IPS-20b (cell line): ENCODE measurements at regions not wholly inside any gene's neighbourhood (a gene's known extent, or its start where the extent isn't known, plus 50 kb on each side); places are given as distances from the start of the nearest gene placed in this dataset.
"Not testable (repeated sequence)": the region's sequence is repeated elsewhere in the genome, so short reads cannot be mapped to it uniquely, and the experiment has no call there.

Experiments used
- H3K27ac ChIP-seq: one replicate; pipeline ENCODE4 v1.5.1; 2013; ENCODE audit warnings: low read length
- H3K27me3 ChIP-seq: 2 replicates; pipeline ENCODE4 v1.6.1; 2013; ENCODE audit warnings: mild to moderate bottlenecking, low read length, inconsistent platforms; ENCODE audit not compliant: insufficient read depth
- H3K36me3 ChIP-seq: 2 replicates; pipeline ENCODE4 v1.6.1; 2013; ENCODE audit warnings: low read depth, mild to moderate bottlenecking, inconsistent platforms, low read length, moderate library complexity; ENCODE audit not compliant: insufficient read depth
- H3K4me1 ChIP-seq: 2 replicates; pipeline ENCODE4 v1.6.1; 2013; ENCODE audit warnings: mild to moderate bottlenecking, control low read depth, inconsistent platforms, low read length, moderate library complexity; ENCODE audit not compliant: insufficient read depth
- H3K4me3 ChIP-seq: 2 replicates; pipeline ENCODE4 v1.5.1; 2013; ENCODE audit warnings: mild to moderate bottlenecking, low read length, inconsistent platforms
- H3K9ac ChIP-seq: 2 replicates; pipeline ENCODE4 v1.6.1; 2013; ENCODE audit warnings: low read depth, mild to moderate bottlenecking, inconsistent platforms, low read length, moderate library complexity
- H3K9me3 ChIP-seq: 2 replicates; pipeline ENCODE4 v1.6.1; 2013; ENCODE audit warnings: mild to moderate bottlenecking, low read depth, low read length, inconsistent platforms; ENCODE audit not compliant: insufficient read depth

DNA sequence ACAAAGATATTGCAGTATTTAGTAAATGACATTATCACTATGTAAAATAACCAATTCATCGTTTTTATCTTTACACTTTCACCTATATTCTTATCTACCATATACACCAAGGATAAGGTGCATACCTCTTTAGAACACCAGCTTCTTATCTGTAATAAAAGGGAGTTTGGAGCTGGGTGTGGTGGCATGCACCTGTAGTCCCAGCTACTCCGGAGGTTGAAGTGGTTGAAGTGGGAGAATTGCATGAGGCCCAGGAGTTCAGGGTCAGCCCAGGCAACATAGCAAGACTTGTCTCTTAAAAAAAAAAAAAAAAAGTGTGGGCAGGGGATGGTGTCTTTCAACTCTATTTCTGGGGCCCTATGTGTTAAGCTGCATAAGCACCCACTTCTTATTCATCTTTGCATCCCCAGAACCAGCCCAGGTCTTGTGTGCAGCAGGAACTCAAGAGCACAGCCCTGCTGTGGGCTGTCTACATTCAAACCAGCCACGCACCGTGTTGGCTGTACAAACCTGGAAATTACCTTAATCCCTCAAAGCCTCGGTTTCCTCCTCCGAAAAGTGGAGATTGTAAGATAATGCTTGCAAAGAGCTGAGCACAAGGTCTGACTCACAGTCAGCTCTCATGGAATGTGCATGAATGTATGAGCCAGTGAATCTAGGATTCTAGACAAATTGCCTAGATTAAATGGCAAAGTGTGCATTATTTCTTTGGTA lies 256.6 kb upstream of the FOXN3 start:
- no peak overlapping the region for H3K9ac ChIP-seq
- no peak overlapping the region for H3K27ac ChIP-seq
- no peak overlapping the region for H3K4me3 ChIP-seq
- H3K36me3 ChIP-seq: no peaks in the 10 kb centered on the region
- H3K4me1 ChIP-seq: no peaks in the 10 kb centered on the region
- no peaks in the 10 kb centered on the region for H3K27me3 ChIP-seq
- no peaks in the 10 kb centered on the region for H3K9me3 ChIP-seq

DNA sequence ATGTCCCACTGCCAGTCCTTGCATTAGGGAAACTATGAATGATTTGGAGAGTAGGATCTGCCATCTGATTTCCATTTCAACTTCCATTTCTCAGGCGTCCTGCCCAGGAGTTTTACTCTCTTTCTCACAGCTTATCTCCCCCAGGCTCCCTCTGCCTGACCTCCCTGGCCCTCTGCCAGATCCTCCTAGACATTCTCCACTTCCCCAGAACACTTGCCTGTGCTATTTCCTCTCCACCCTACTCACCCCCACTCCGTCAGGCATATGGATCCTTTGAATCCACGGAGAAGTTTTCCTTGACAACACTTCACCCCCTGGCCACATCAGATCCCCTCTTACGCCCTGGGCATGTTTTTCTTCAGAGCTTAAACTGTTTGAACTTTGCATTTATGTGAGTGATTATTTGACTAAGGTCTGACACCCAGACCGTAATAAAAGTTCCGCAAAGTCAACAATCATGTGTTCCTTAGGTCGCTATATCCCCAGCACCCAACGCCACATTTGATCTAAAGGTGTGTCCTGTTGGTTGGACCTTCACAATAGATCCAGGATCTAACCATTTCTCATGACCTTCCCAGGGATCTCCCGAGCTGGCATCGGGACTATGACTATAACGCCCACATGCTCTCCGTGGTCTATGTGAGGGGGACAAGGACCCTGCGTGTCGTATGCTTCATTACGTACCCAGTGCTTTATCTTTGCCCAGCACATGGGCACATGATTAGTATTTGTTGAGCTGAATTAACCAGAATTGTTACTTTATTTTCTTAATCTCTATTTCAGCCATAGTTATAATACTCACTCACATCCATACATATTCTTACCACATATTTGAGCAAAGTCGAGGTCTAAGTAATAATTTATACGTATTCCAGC lies 255.8 kb upstream of the FOXN3 start:
- H3K4me1 ChIP-seq: no peaks in the 10 kb centered on the region
- no peaks in the 10 kb centered on the region for H3K9me3 ChIP-seq
- H3K9ac ChIP-seq: no peak overlapping the region
- no peak overlapping the region for H3K4me3 ChIP-seq
- H3K27ac ChIP-seq: no peak overlapping the region
- no peaks in the 10 kb centered on the region for H3K27me3 ChIP-seq
- H3K36me3 ChIP-seq: no peaks in the 10 kb centered on the region

DNA sequence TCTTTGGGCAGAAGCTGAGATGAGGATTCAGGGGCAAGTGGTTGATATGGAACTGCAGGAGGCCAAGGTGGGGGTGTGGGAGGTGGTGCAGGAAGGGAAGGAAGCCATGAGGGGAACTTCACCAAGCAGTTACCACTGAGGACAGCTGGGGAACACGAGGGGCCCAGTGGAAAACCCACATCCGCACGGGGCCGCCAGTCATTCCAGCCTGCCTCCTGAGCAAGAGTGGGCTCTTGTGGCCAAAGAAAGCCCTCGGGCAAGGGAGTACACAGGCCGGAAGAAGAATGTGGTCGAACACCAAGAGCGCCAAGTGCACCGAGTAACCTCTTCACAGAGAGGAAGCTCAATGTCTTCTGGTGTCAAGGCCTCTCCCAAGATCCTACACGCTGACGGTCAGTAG lies 252.2 kb upstream of the FOXN3 start:
- Histone ChIP-seq H3K36me3 (no peaks in the 10 kb centered on the region), H3K27ac (no peak overlapping the region), H3K9me3 (peaks cover 7% of the 10 kb centered on the region; the same call in 1 of the 2 replicates), H3K4me3 (no peak overlapping the region), H3K9ac (no peak overlapping the region), H3K4me1 (no peaks in the 10 kb centered on the region), H3K27me3 (no peaks in the 10 kb centered on the region)

- no peak overlapping the region for H3K4me3 ChIP-seq
- no peak overlapping the region for H3K27ac ChIP-seq
- H3K27me3 ChIP-seq: no peaks in the 10 kb centered on the region
- no peaks in the 10 kb centered on the region for H3K36me3 ChIP-seq
- H3K4me1 ChIP-seq: no peaks in the 10 kb centered on the region
- no peak overlapping the region for H3K9ac ChIP-seq
- peaks cover 7% of the 10 kb centered on the region; the same call in 1 of the 2 replicates for H3K9me3 ChIP-seq
Observed at GRCh38 chr14:89667983-89668382, 250.9 kb upstream of the FOXN3 start.

GRCh38 chr14:89665300-89666081 lies 248.5 kb upstream of the FOXN3 start:
- H3K9ac ChIP-seq, H3K4me1 ChIP-seq, H3K4me3 ChIP-seq, H3K9me3 ChIP-seq, H3K36me3 ChIP-seq, H3K27ac ChIP-seq, H3K27me3 ChIP-seq: not testable (repeated sequence)

DNA sequence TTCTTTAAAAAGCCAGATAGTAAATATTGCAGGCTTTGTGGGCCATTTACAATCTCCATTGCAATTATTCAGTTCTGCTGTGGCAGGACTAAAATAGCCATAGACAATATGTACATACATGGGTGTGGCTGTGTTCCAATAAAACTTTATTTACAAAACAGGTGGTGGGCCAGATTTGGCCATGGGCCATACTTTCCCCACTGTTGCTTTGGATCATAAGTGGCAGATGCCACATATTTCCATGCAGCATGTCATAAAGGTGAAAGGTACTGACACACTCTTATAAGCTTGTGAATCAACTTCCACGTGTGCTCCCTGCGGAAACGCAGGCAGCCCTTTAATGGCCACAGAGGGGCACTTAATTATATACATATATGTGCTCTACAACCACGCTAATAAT lies 244.4 kb upstream of the FOXN3 start:
- Histone ChIP-seq H3K36me3 (no peaks in the 10 kb centered on the region), H3K4me3 (no peak overlapping the region), H3K4me1 (no peaks in the 10 kb centered on the region), H3K9me3 (peaks cover 7% of the 10 kb centered on the region; the same call in 1 of the 2 replicates), H3K27me3 (no peaks in the 10 kb centered on the region), H3K27ac (no peak overlapping the region), H3K9ac (no peak overlapping the region)

GRCh38 chr14:89660625-89661233 lies 243.7 kb upstream of the FOXN3 start:
- H3K9me3 ChIP-seq, H3K4me1 ChIP-seq, H3K9ac ChIP-seq, H3K36me3 ChIP-seq, H3K27me3 ChIP-seq, H3K4me3 ChIP-seq, H3K27ac ChIP-seq: not testable (repeated sequence)

DNA sequence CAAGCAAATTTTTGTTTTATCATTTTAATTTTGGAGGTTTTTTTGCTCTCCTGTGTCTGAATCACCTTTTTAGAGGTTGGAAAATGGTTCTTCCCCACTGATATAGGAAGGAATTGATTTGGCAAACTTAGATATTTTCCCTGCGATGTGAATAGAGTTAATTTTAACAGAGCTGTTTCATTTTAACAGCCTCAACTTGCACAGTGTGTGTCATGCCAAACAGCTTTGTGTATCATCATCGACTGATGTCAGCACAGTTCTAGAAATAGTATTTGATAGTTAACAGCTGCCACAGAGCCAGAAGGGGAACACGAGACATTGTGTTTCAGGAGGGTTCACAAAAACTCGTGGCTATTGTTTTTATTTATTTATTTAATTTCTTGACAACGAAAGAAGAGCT lies 243.1 kb upstream of the FOXN3 start:
- H3K36me3 ChIP-seq: no peaks in the 10 kb centered on the region
- no peak overlapping the region for H3K4me3 ChIP-seq
- no peaks in the 10 kb centered on the region for H3K27me3 ChIP-seq
- no peak overlapping the region for H3K27ac ChIP-seq
- peaks cover 1% of the 10 kb centered on the region; the same call in 1 of the 2 replicates for H3K9me3 ChIP-seq
- no peaks in the 10 kb centered on the region for H3K4me1 ChIP-seq
- no peak overlapping the region for H3K9ac ChIP-seq

- Histone ChIP-seq H3K4me3 (no peak overlapping the region), H3K27me3 (no peaks in the 10 kb centered on the region)
Observed at GRCh38 chr14:89658977-89659670, 242.1 kb upstream of the FOXN3 start.

DNA sequence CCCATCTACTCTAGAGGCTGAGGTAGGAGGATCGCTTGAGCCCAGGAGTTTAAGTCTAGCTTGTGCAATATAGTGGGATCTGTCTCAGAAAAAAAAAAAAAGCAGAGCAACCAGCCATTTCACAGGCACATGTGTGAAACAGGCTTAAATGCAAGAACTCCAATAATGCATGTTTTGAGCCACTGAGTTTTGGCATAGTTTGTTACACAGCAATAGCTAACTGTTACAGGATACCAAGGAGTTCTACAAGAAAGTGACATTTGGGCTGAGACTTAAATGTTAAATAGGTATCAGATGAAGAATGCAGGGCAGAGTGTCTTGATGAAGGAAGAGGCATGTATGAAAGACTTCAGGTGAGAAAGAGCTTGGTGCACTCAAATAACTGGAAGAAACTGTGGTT lies 240.0 kb upstream of the FOXN3 start:
- no peak overlapping the region for H3K4me3 ChIP-seq
- H3K4me1 ChIP-seq: peaks cover 4% of the 10 kb centered on the region

More at GRCh38 chr14:89658977-89659670, 242.1 kb upstream of the FOXN3 start:
- no peak overlapping the region for H3K27ac ChIP-seq
- H3K4me1 ChIP-seq: no peaks in the 10 kb centered on the region
- no peak overlapping the region for H3K9ac ChIP-seq
- H3K36me3 ChIP-seq: no peaks in the 10 kb centered on the region
- no peaks in the 10 kb centered on the region for H3K9me3 ChIP-seq

GRCh38 chr14:89654998-89655397 lies 238.0 kb upstream of the FOXN3 start:
- Histone ChIP-seq H3K27me3 (no peaks in the 10 kb centered on the region), H3K36me3 (no peaks in the 10 kb centered on the region), H3K27ac (no peak overlapping the region), H3K4me1 (peaks cover 7% of the 10 kb centered on the region), H3K9me3 (no peaks in the 10 kb centered on the region), H3K9ac (no peak overlapping the region), H3K4me3 (no peak overlapping the region)

More for the DNA sequence above, 240.0 kb upstream of the FOXN3 start:
- no peaks in the 10 kb centered on the region for H3K27me3 ChIP-seq
- H3K36me3 ChIP-seq: no peaks in the 10 kb centered on the region
- no peaks in the 10 kb centered on the region for H3K9me3 ChIP-seq
- H3K9ac ChIP-seq: no peak overlapping the region
- no peak overlapping the region for H3K27ac ChIP-seq
